ENCODE measurements at regions not wholly inside any gene's neighbourhood (a gene's known extent, or its start where the extent isn't known, plus 50 kb on each side); places are given as distances from the start of the nearest gene placed in this dataset.

- Histone ChIP-seq H3K4me3 (replicated peaks in 1 of 3; ENCODE audit: insufficient read depth in 1 of 3, low read depth in 1 of 3, low read length in 3 of 3) (no peak overlapping the region), H3K9me1 (replicated peaks; ENCODE audit: control insufficient read depth, extremely low read depth, insufficient read depth, low read length) (no peaks in the 10 kb centered on the region), H3K27ac (ENCODE audit: insufficient read depth, low read depth, low read length) (no peak overlapping the region), H3K36me3 (ENCODE audit: control insufficient read depth in 2 of 2, extremely low read depth in 1 of 2, insufficient read depth in 2 of 2, low read length in 2 of 2) (no peaks in the 10 kb centered on the region), H3K79me2 (ENCODE audit: control insufficient read depth, insufficient read depth, low read length) (no peaks in the 10 kb centered on the region), H3K9ac (replicated peaks; ENCODE audit: extremely low read depth, insufficient read depth, low read length) (no peak overlapping the region), H2AFZ (ENCODE audit: low read depth, low read length) (no peak overlapping the region), H3K4me1 (ENCODE audit: control insufficient read depth, extremely low read depth, insufficient read depth, low read length) (no peaks in the 10 kb centered on the region), H3K9me3 (replicated peaks; ENCODE audit: control insufficient read depth, insufficient read depth, low read length) (no peaks in the 10 kb centered on the region), H3K4me2 (ENCODE audit: insufficient read depth, low read length) (no peak overlapping the region), H3K27me3 (ENCODE audit: control insufficient read depth in 2 of 2, insufficient read depth in 2 of 2, low read length in 2 of 2) (no peaks in the 10 kb centered on the region), H4K20me1 (replicated peaks; ENCODE audit: control insufficient read depth, extremely low read depth, insufficient read depth, low read length) (no peaks in the 10 kb centered on the region)
- BruUV-seq (replicated peaks) = no TSS peak
- dilution Hi-C loops (cut with MboI; ENCODE audit: extremely low pct_ligation_motif_present, low sequenced_read_pairs) (no loop called here), intact Hi-C loops (cut with micrococcal nuclease) (no loop called here)
- no peak for TF ChIP-seq GATA2 (IDR thresholded peaks at IDR 0.05; ENCODE audit: insufficient read depth, insufficient read length, low read depth, low read length)
- TF ChIP-seq POLR2A (IDR thresholded peaks at IDR 0.05; ENCODE audit: low read depth, low read length) = no peak
- peak; percentile 24 for TF ChIP-seq POLR2AphosphoS5 (IDR thresholded peaks at IDR 0.05; ENCODE audit: insufficient read depth, low read depth, low read length)
- ChIA-PET POLR2A (no interaction called here), CTCF (no interaction called here)
- FAIRE-seq = no peak
- DNase-seq (ENCODE audit: low read depth, low spot score) = no peak
Observed at GRCh38 chr13:44692173-44692713, 116.1 kb upstream of the TSC22D1 start.

GRCh38 chr13:44690376-44690775 is 114.2 kb upstream of the TSC22D1 start:
- DNase-seq (ENCODE audit: low read depth, low spot score) (no peak), FAIRE-seq (no peak)
- Histone ChIP-seq H3K27ac (ENCODE audit: insufficient read depth, low read depth, low read length) (no peak overlapping the region), H3K79me2 (ENCODE audit: control insufficient read depth, insufficient read depth, low read length) (no peaks in the 10 kb centered on the region), H3K4me2 (ENCODE audit: insufficient read depth, low read length) (no peak overlapping the region), H3K36me3 (ENCODE audit: control insufficient read depth in 2 of 2, extremely low read depth in 1 of 2, insufficient read depth in 2 of 2, low read length in 2 of 2) (no peaks in the 10 kb centered on the region), H3K9ac (replicated peaks; ENCODE audit: extremely low read depth, insufficient read depth, low read length) (no peak overlapping the region), H3K9me1 (replicated peaks; ENCODE audit: control insufficient read depth, extremely low read depth, insufficient read depth, low read length) (no peaks in the 10 kb centered on the region), H4K20me1 (replicated peaks; ENCODE audit: control insufficient read depth, extremely low read depth, insufficient read depth, low read length) (no peaks in the 10 kb centered on the region), H3K4me1 (ENCODE audit: control insufficient read depth, extremely low read depth, insufficient read depth, low read length) (no peaks in the 10 kb centered on the region), H3K4me3 (replicated peaks in 1 of 3; ENCODE audit: insufficient read depth in 1 of 3, low read depth in 1 of 3, low read length in 3 of 3) (no peak overlapping the region), H3K27me3 (ENCODE audit: control insufficient read depth in 2 of 2, insufficient read depth in 2 of 2, low read length in 2 of 2) (no peaks in the 10 kb centered on the region), H2AFZ (ENCODE audit: low read depth, low read length) (no peak overlapping the region), H3K9me3 (replicated peaks; ENCODE audit: control insufficient read depth, insufficient read depth, low read length) (no peaks in the 10 kb centered on the region)
- CTCF ChIA-PET = interaction anchor here (1.4 to 1.5 kb wide), 2 partner anchors 20 to 23 kb away, joined by 3 to 4 read pairs; no protein-coding TSS in a partner anchor
- POLR2A ChIA-PET = interaction anchor here (1.4 kb wide), 1 partner anchor 8 kb away, joined by 3 read pairs; no protein-coding TSS in a partner anchor
- dilution Hi-C loops (cut with MboI; ENCODE audit: extremely low pct_ligation_motif_present, low sequenced_read_pairs) (no loop called here), intact Hi-C loops (cut with micrococcal nuclease) (no loop called here)
- BruUV-seq (replicated peaks) = no TSS peak
- TF ChIP-seq GATA2 (IDR thresholded peaks at IDR 0.05; ENCODE audit: insufficient read depth, insufficient read length, low read depth, low read length) (no peak), POLR2AphosphoS5 (IDR thresholded peaks at IDR 0.05; ENCODE audit: insufficient read depth, low read depth, low read length) (no peak), CTCF (IDR thresholded peaks at IDR 0.05; ENCODE audit: extremely low read depth in 1 of 2, insufficient read depth in 1 of 2, low read depth in 1 of 2, low read length in 2 of 2) (no peak), POLR2A (IDR thresholded peaks at IDR 0.05; ENCODE audit: low read depth, low read length) (no peak), FOS (IDR thresholded peaks at IDR 0.05; ENCODE audit: borderline replicate concordance, insufficient read depth, low read length) (no peak), MAX (IDR thresholded peaks at IDR 0.05; ENCODE audit: insufficient read depth, insufficient read length) (no peak), MYC (IDR thresholded peaks at IDR 0.05; ENCODE audit: low read depth, low read length) (no peak), JUN (IDR thresholded peaks at IDR 0.05; ENCODE audit: borderline replicate concordance, insufficient read depth, insufficient read length, low read depth) (no peak), EZH2 (IDR thresholded peaks at IDR 0.05; ENCODE audit: borderline replicate concordance, low read depth, low read length, severe bottlenecking) (no peak)
